DOHH2 (cell line): ENCODE measurements at regions not wholly inside any gene's neighbourhood (a gene's known extent, or its start where the extent isn't known, plus 50 kb on each side); places are given as distances from the start of the nearest gene placed in this dataset.

Experiments used
- CTCF ChIP-seq: fragments of 200-600 bp; sonication (generic); IDR thresholded peaks from one replicate; pipeline ENCODE4 v1.5.1; 2014; ENCODE audit warnings: antibody characterized with exemption, mild to moderate bottlenecking, low read depth, low read length; ENCODE audit not compliant: poor library complexity, severe bottlenecking
- EZH2phosphoT487 ChIP-seq: fragments of 200-600 bp; sonication (generic); IDR thresholded peaks from 2 replicates; pipeline ENCODE4 v1.6.1; 2017; ENCODE audit warnings: borderline replicate concordance, mild to moderate bottlenecking, antibody characterized with exemption, low read length, moderate library complexity, mixed read lengths

- TF ChIP-seq CTCF = no peak
- no peak for TF ChIP-seq EZH2phosphoT487
Measured at GRCh38 chr2:234710587-234710986, 213.7 kb upstream of the ARL4C start.
